Tibial nerve (tissue), 4 donors: ENCODE measurements at regions not wholly inside any gene's neighbourhood (a gene's known extent, or its start where the extent isn't known, plus 50 kb on each side); places are given as distances from the start of the nearest gene placed in this dataset.

Experiments used
- EP300 ChIP-seq, 2 donors: sonication (generic); formaldehyde crosslinking; IDR thresholded peaks; one replicate each; pipeline ENCODE4 v1.6.1; 2017; ENCODE audit warnings: antibody characterized with exemption in 2 of 2, mild to moderate bottlenecking in 1 of 2
- TF ChIP-seq, protein P1 (sequence below), 5 experiments: fragments of 200-600 bp in 3 of 5; fragments of 450-650 bp in 2 of 5; sonication (generic) in 3 of 5; IDR thresholded peaks; one replicate each; pipeline ENCODE4 v1.5.1; 2016 to 2019; ENCODE audit warnings: antibody characterized with exemption in 5 of 5, mild to moderate bottlenecking in 3 of 5, moderate library complexity in 2 of 5

DNA sequence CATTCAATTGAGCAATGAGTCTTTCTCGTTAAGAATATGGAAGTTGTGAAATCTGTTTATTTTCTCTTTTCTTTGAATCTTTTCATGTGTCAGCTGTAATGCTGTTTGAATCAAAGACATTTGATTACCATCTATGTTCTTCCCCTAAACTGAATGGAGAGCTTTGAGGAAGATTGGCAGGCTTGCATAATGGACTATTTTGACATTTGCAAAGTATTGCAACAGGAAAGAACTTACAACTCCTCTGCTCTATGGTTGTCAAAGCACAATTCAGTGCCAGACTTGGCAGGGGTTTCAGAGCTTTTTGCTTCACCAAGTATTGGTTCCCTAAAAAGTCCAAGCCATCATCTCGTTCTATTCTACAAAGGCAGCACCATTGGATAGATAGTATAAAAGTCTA, 549.0 kb upstream of the NUDT12 start:
- TF ChIP-seq, protein P1, sequence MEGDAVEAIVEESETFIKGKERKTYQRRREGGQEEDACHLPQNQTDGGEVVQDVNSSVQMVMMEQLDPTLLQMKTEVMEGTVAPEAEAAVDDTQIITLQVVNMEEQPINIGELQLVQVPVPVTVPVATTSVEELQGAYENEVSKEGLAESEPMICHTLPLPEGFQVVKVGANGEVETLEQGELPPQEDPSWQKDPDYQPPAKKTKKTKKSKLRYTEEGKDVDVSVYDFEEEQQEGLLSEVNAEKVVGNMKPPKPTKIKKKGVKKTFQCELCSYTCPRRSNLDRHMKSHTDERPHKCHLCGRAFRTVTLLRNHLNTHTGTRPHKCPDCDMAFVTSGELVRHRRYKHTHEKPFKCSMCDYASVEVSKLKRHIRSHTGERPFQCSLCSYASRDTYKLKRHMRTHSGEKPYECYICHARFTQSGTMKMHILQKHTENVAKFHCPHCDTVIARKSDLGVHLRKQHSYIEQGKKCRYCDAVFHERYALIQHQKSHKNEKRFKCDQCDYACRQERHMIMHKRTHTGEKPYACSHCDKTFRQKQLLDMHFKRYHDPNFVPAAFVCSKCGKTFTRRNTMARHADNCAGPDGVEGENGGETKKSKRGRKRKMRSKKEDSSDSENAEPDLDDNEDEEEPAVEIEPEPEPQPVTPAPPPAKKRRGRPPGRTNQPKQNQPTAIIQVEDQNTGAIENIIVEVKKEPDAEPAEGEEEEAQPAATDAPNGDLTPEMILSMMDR (IDR thresholded peaks at IDR 0.05), result no peak
- peak in 1 of 2 donors; percentile 68 for TF ChIP-seq EP300 (IDR thresholded peaks at IDR 0.05)
